Stimulated activated naive B cell treated with anti-CD40 and anti-IgM and Interleukin-4, amounts not matched to agents 10 μg/mL and 1 μg/mL and 100 μg/mL, for 72 hours (primary cell): ENCODE measurements at regions not wholly inside any gene's neighbourhood (a gene's known extent, or its start where the extent isn't known, plus 50 kb on each side); places are given as distances from the start of the nearest gene placed in this dataset.
"Not testable (repeated sequence)": the region's sequence is repeated elsewhere in the genome, so short reads cannot be mapped to it uniquely, and the experiment has no call there.

Experiments
- ATAC-seq, 2 donors: fragments of 150-1000 bp; cut with Tn5 transposase; replicated peaks; 2 replicates each; pipeline ENCODE4 v1.10.0; 2021; ENCODE audit warnings: moderate library complexity in 1 of 2
- DNase-seq: peaks from one replicate; pipeline ENCODE4 v3.0.0; 2021
- H3K27ac Mint-ChIP-seq: one replicate; pipeline ENCODE4 v1.8.0; 2022; ENCODE audit warnings: mild to moderate bottlenecking, mixed read lengths
- H3K27me3 Mint-ChIP-seq, 2 donors: one replicate each; pipeline ENCODE4 v1.8.0; 2022; ENCODE audit warnings: mixed read lengths in 2 of 2
- H3K36me3 Mint-ChIP-seq, 2 donors: one replicate each; pipeline ENCODE4 v1.8.0; 2022; ENCODE audit warnings: mixed read lengths in 2 of 2, mild to moderate bottlenecking in 1 of 2
- H3K4me1 Mint-ChIP-seq, 2 donors: one replicate each; pipeline ENCODE4 v1.8.0; 2022; ENCODE audit warnings: mixed read lengths in 2 of 2, mild to moderate bottlenecking in 1 of 2
- H3K4me3 Mint-ChIP-seq, 2 donors: one replicate each; pipeline ENCODE4 v1.8.0; 2022; ENCODE audit warnings: mild to moderate bottlenecking in 2 of 2, mixed read lengths in 2 of 2, moderate library complexity in 1 of 2
- H3K9me3 Mint-ChIP-seq, 2 donors: one replicate each; pipeline ENCODE4 v1.8.0; 2022; ENCODE audit warnings: mixed read lengths in 2 of 2, mild to moderate bottlenecking in 1 of 2

- H3K4me1 Mint-ChIP-seq, ATAC-seq, H3K27ac Mint-ChIP-seq, H3K4me3 Mint-ChIP-seq, H3K27me3 Mint-ChIP-seq, H3K9me3 Mint-ChIP-seq, DNase-seq, H3K36me3 Mint-ChIP-seq: not testable (repeated sequence)
Measured at GRCh38 chr18:52257417-52257816, 82.6 kb upstream of the DCC start.

GRCh38 chr18:52275817-52276216 is 64.2 kb upstream of the DCC start:
- no peaks in the 10 kb centered on the region for H3K4me1 Mint-ChIP-seq
- no peak overlapping the region for H3K4me3 Mint-ChIP-seq
- H3K27ac Mint-ChIP-seq, result no peak overlapping the region
- no peak for ATAC-seq
- H3K27me3 Mint-ChIP-seq, result no peaks in the 10 kb centered on the region
- no peaks in the 10 kb centered on the region for H3K9me3 Mint-ChIP-seq
- no peaks in the 10 kb centered on the region for H3K36me3 Mint-ChIP-seq
- DNase-seq, result no peak

- Mint-ChIP-seq H3K4me3 (no peak overlapping the region), H3K36me3 (no peaks in the 10 kb centered on the region), H3K4me1 (no peaks in the 10 kb centered on the region), H3K27me3 (no peaks in the 10 kb centered on the region), H3K9me3 (no peaks in the 10 kb centered on the region), H3K27ac (no peak overlapping the region)
- no peak for ATAC-seq
- no peak for DNase-seq
Measured at GRCh38 chr18:52277785-52278184, 62.2 kb upstream of the DCC start.

- ATAC-seq (no peak), DNase-seq (no peak)
- no peaks in the 10 kb centered on the region for H3K36me3 Mint-ChIP-seq
- H3K27me3 Mint-ChIP-seq, result no peaks in the 10 kb centered on the region
- no peak overlapping the region for H3K4me3 Mint-ChIP-seq
- H3K9me3 Mint-ChIP-seq, result no peaks in the 10 kb centered on the region
- no peak overlapping the region for H3K27ac Mint-ChIP-seq
- H3K4me1 Mint-ChIP-seq, result no peaks in the 10 kb centered on the region
Measured at GRCh38 chr18:52278191-52278590, 61.8 kb upstream of the DCC start.

GRCh38 chr18:52280702-52281101 is 59.3 kb upstream of the DCC start:
- ATAC-seq, result no peak
- no peaks in the 10 kb centered on the region for H3K4me1 Mint-ChIP-seq
- H3K9me3 Mint-ChIP-seq, result no peaks in the 10 kb centered on the region
- H3K4me3 Mint-ChIP-seq, result no peak overlapping the region
- H3K27ac Mint-ChIP-seq, result no peak overlapping the region
- H3K36me3 Mint-ChIP-seq, result no peaks in the 10 kb centered on the region
- no peak for DNase-seq
- no peaks in the 10 kb centered on the region for H3K27me3 Mint-ChIP-seq

- Mint-ChIP-seq H3K9me3 (no peaks in the 10 kb centered on the region), H3K4me1 (no peaks in the 10 kb centered on the region)
Measured at GRCh38 chr18:52283927-52284326, 56.1 kb upstream of the DCC start.

GRCh38 chr18:52286675-52287074 is 53.3 kb upstream of the DCC start:
- ATAC-seq (no peak), DNase-seq (no peak)
- no peaks in the 10 kb centered on the region for H3K27me3 Mint-ChIP-seq
- H3K9me3 Mint-ChIP-seq, result no peaks in the 10 kb centered on the region
- no peak overlapping the region for H3K27ac Mint-ChIP-seq
- no peak overlapping the region for H3K4me3 Mint-ChIP-seq
- H3K4me1 Mint-ChIP-seq, result no peaks in the 10 kb centered on the region
- no peaks in the 10 kb centered on the region for H3K36me3 Mint-ChIP-seq

More at GRCh38 chr18:52283927-52284326, 56.1 kb upstream of the DCC start:
- H3K4me3 Mint-ChIP-seq, result no peak overlapping the region
- DNase-seq (no peak), ATAC-seq (no peak)
- H3K27ac Mint-ChIP-seq, result no peak overlapping the region
- no peaks in the 10 kb centered on the region for H3K27me3 Mint-ChIP-seq
- H3K36me3 Mint-ChIP-seq, result no peaks in the 10 kb centered on the region

GRCh38 chr18:52287151-52287550 is 52.8 kb upstream of the DCC start:
- no peak for ATAC-seq

GRCh38 chr18:52288403-52289004 is 51.5 kb upstream of the DCC start:
- ATAC-seq (peak; percentile 58 to 61), DNase-seq (no peak)
- no peaks in the 10 kb centered on the region for H3K36me3 Mint-ChIP-seq
- no peaks in the 10 kb centered on the region for H3K27me3 Mint-ChIP-seq
- no peak overlapping the region for H3K4me3 Mint-ChIP-seq
- no peaks in the 10 kb centered on the region for H3K4me1 Mint-ChIP-seq
- no peaks in the 10 kb centered on the region for H3K9me3 Mint-ChIP-seq
- H3K27ac Mint-ChIP-seq, result no peak overlapping the region

More at GRCh38 chr18:52287151-52287550, 52.8 kb upstream of the DCC start:
- Mint-ChIP-seq H3K9me3 (no peaks in the 10 kb centered on the region), H3K4me3 (no peak overlapping the region), H3K27ac (no peak overlapping the region), H3K36me3 (no peaks in the 10 kb centered on the region), H3K4me1 (no peaks in the 10 kb centered on the region), H3K27me3 (no peaks in the 10 kb centered on the region)
- DNase-seq, result no peak

- DNase-seq, result no peak
- H3K4me1 Mint-ChIP-seq, result no peaks in the 10 kb centered on the region
- H3K27me3 Mint-ChIP-seq, result no peaks in the 10 kb centered on the region
- no peak for ATAC-seq
- H3K36me3 Mint-ChIP-seq, result no peaks in the 10 kb centered on the region
- no peak overlapping the region for H3K27ac Mint-ChIP-seq
- H3K9me3 Mint-ChIP-seq, result no peaks in the 10 kb centered on the region
- no peak overlapping the region for H3K4me3 Mint-ChIP-seq
Measured at GRCh38 chr18:52289392-52289791, 50.6 kb upstream of the DCC start.
